ENCODE measurements at regions not wholly inside any gene's neighbourhood (a gene's known extent, or its start where the extent isn't known, plus 50 kb on each side); places are given as distances from the start of the nearest gene placed in this dataset.
A peak's percentile ranks its signal among the peaks of the same experiment; 100 is the strongest.

- no peak for DNase-seq
Observed at GRCh38 chr4:166366012-166366411, 493.0 kb downstream of the TLL1 start.

- DNase-seq, result no peak
Observed at GRCh38 chr4:166377578-166377977, 504.5 kb downstream of the TLL1 start.

- peak; percentile 5 to 18 for DNase-seq
Observed at GRCh38 chr4:166386491-166387360, 513.7 kb downstream of the TLL1 start.

GRCh38 chr4:166391501-166391900, 518.5 kb downstream of the TLL1 start:
- DNase-seq, result no peak

GRCh38 chr4:166399021-166399420, 526.0 kb downstream of the TLL1 start:
- DNase-seq, result no peak

- DNase-seq, result peak; percentile 69 to 70
Observed at GRCh38 chr4:166400270-166400894, 527.3 kb downstream of the TLL1 start.

- no peak for DNase-seq
Observed at GRCh38 chr4:166413356-166413755, 540.3 kb downstream of the TLL1 start.

- no peak for DNase-seq
Observed at GRCh38 chr4:166414431-166414830, 541.4 kb downstream of the TLL1 start.

GRCh38 chr4:166415749-166416148, 542.7 kb downstream of the TLL1 start:
- peak in 1 of 2 experiments; percentile 13 for DNase-seq

- DNase-seq, result no peak
Observed at GRCh38 chr4:166421556-166422156, 548.6 kb downstream of the TLL1 start.

GRCh38 chr4:166422475-166422874, 549.4 kb downstream of the TLL1 start:
- no peak for DNase-seq

- DNase-seq, result no peak
Observed at GRCh38 chr4:166426300-166426863, 553.3 kb downstream of the TLL1 start.

- no peak for DNase-seq
Observed at GRCh38 chr4:166432125-166432524, 559.1 kb downstream of the TLL1 start.

- DNase-seq, result no peak
Observed at GRCh38 chr4:166432842-166433241, 559.8 kb downstream of the TLL1 start.

GRCh38 chr4:166435449-166435848, 562.4 kb downstream of the TLL1 start:
- DNase-seq, result no peak

GRCh38 chr4:166458756-166459155, 585.7 kb downstream of the TLL1 start:
- DNase-seq, result no peak

GRCh38 chr4:166459621-166460020, 586.6 kb downstream of the TLL1 start:
- no peak for DNase-seq

- DNase-seq, result no peak
Observed at GRCh38 chr4:166460769-166461550, 587.9 kb downstream of the TLL1 start.

GRCh38 chr4:166481055-166481454, 608.0 kb downstream of the TLL1 start:
- no peak for DNase-seq

- DNase-seq, result no peak
Observed at GRCh38 chr4:166481739-166482138, 608.7 kb downstream of the TLL1 start.

GRCh38 chr4:166482758-166483157, 609.7 kb downstream of the TLL1 start:
- no peak for DNase-seq

- DNase-seq, result no peak
Observed at GRCh38 chr4:166491635-166492034, 618.6 kb downstream of the TLL1 start.

- DNase-seq, result no peak
Observed at GRCh38 chr4:166493924-166494345, 620.9 kb downstream of the TLL1 start.
